GM18502 (cell line): ENCODE measurements at regions not wholly inside any gene's neighbourhood (a gene's known extent, or its start where the extent isn't known, plus 50 kb on each side); places are given as distances from the start of the nearest gene placed in this dataset.

ENCODE experiments used
- ATAC-seq: cut with Tn5 transposase; IDR thresholded peaks from one replicate; pipeline ENCODE4 v1.9.1; 2021; ENCODE audit warnings: mild to moderate bottlenecking; ENCODE audit not compliant: unreplicated experiment, poor library complexity

- ATAC-seq, result no peak
Measured at GRCh38 chr6:80457439-80457933, 351.0 kb downstream of the BCKDHB start.

- ATAC-seq, result no peak
Measured at GRCh38 chr6:80456724-80457438, 350.4 kb downstream of the BCKDHB start.

- no peak for ATAC-seq
Measured at GRCh38 chr6:80454661-80455365, 348.3 kb downstream of the BCKDHB start.

- peak; percentile 73 for ATAC-seq
Measured at GRCh38 chr6:80454197-80454596, 347.7 kb downstream of the BCKDHB start.

GRCh38 chr6:80449726-80450125, 343.3 kb downstream of the BCKDHB start:
- no peak for ATAC-seq

GRCh38 chr6:80446454-80447045, 340.1 kb downstream of the BCKDHB start:
- no peak for ATAC-seq

- ATAC-seq, result no peak
Measured at GRCh38 chr6:80445751-80446150, 339.3 kb downstream of the BCKDHB start.

- ATAC-seq, result no peak
Measured at GRCh38 chr6:80442366-80442765, 335.9 kb downstream of the BCKDHB start.

GRCh38 chr6:80441131-80441530, 334.7 kb downstream of the BCKDHB start:
- no peak for ATAC-seq

- ATAC-seq, result no peak
Measured at GRCh38 chr6:80440496-80441115, 334.1 kb downstream of the BCKDHB start.

GRCh38 chr6:80439721-80440470, 333.4 kb downstream of the BCKDHB start:
- ATAC-seq, result no peak

GRCh38 chr6:80438772-80439171, 332.3 kb downstream of the BCKDHB start:
- ATAC-seq, result no peak

- ATAC-seq, result no peak
Measured at GRCh38 chr6:80437801-80438200, 331.3 kb downstream of the BCKDHB start.

- ATAC-seq, result no peak
Measured at GRCh38 chr6:80437221-80437620, 330.8 kb downstream of the BCKDHB start.

GRCh38 chr6:80436663-80437062, 330.2 kb downstream of the BCKDHB start:
- ATAC-seq, result no peak

GRCh38 chr6:80435457-80435856, 329.0 kb downstream of the BCKDHB start:
- ATAC-seq, result no peak

- no peak for ATAC-seq
Measured at GRCh38 chr6:80434691-80435350, 328.4 kb downstream of the BCKDHB start.

- no peak for ATAC-seq
Measured at GRCh38 chr6:80433673-80434025, 327.2 kb downstream of the BCKDHB start.

GRCh38 chr6:80433010-80433672, 326.7 kb downstream of the BCKDHB start:
- no peak for ATAC-seq
